Lung (tissue), 11 donors: ENCODE measurements at regions not wholly inside any gene's neighbourhood (a gene's known extent, or its start where the extent isn't known, plus 50 kb on each side); places are given as distances from the start of the nearest gene placed in this dataset.

Experiments
- ATAC-seq: fragments of 200-7000 bp; cut with Tn5 transposase; one replicate; pipeline ENCODE4 v1.9.1; 2020; ENCODE audit warnings: moderate number of reproducible peaks; ENCODE audit not compliant: insufficient read depth, low FRiP score
- DNase-seq, 3 donors: peaks; one replicate each; pipeline ENCODE4 v3.0.0-alpha.2; 2013 to 2017
- H3K27ac ChIP-seq, 2 donors: one replicate each; pipeline ENCODE4 v1.5.1; 2013; ENCODE audit warnings: mild to moderate bottlenecking in 2 of 2, moderate library complexity in 2 of 2, control low read depth in 1 of 2, inconsistent platforms in 1 of 2, low read depth in 1 of 2, low read length in 1 of 2
- H3K27me3 ChIP-seq, 3 donors: one replicate each; pipeline ENCODE4 v1.5.1; 2013; ENCODE audit warnings: low read length in 2 of 3; ENCODE audit not compliant: control insufficient read depth in 3 of 3, insufficient read depth in 3 of 3
- H3K36me3 ChIP-seq, 4 donors: one replicate each; pipeline ENCODE4 v1.5.1; 2013; ENCODE audit warnings: low read length in 4 of 4, mild to moderate bottlenecking in 1 of 4, moderate library complexity in 1 of 4; ENCODE audit not compliant: control insufficient read depth in 4 of 4, insufficient read depth in 4 of 4
- H3K4me1 ChIP-seq, 5 donors: one replicate each; pipeline ENCODE4 v1.5.1; 2013; ENCODE audit warnings: low read length in 5 of 5, mild to moderate bottlenecking in 2 of 5, moderate library complexity in 1 of 5; ENCODE audit not compliant: control insufficient read depth in 5 of 5, insufficient read depth in 5 of 5
- H3K4me3 ChIP-seq: one replicate; pipeline ENCODE4 v1.5.1; 2013; ENCODE audit warnings: mild to moderate bottlenecking, control low read depth, moderate library complexity
- H3K9ac ChIP-seq, 2 donors: one replicate each; pipeline ENCODE4 v1.5.1; 2013; ENCODE audit warnings: low read length in 2 of 2, control low read depth in 1 of 2; ENCODE audit not compliant: insufficient read depth in 1 of 2
- H3K9me3 ChIP-seq, 4 donors: one replicate each; pipeline ENCODE4 v1.5.1; 2013; ENCODE audit warnings: low read length in 3 of 4, mild to moderate bottlenecking in 1 of 4, moderate library complexity in 1 of 4; ENCODE audit not compliant: control insufficient read depth in 4 of 4, insufficient read depth in 3 of 4
- CTCF ChIP-seq: IDR thresholded peaks from 2 replicates; pipeline ENCODE4 v1.5.1; 2012; ENCODE audit warnings: mild to moderate bottlenecking; ENCODE audit errors: control extremely low read depth, extremely low read depth
- WGBS, 2 donors: extraction: QIAGEN DNeasy Blood & Tissue Kit; methylation state at CpG; one replicate each; pipeline ENCODE4 v1.1.7; 2013; 5-methylcytosine and 5-hydroxymethylcytosine counted together
- donor health status: control.
- donor health status: control.
- donor health status: Bipolar disorder and iron deficiency.
- donor health status: healthy.
- donor health status: DM: yes; HTN: yes; CAD: no.

- H3K36me3 ChIP-seq = no peaks in the 10 kb centered on the region
- no peak overlapping the region for H3K9ac ChIP-seq
- H3K4me3 ChIP-seq = no peak overlapping the region
- peaks cover 0 to 20% (median 9%) of the 10 kb centered on the region in 5 donors for H3K4me1 ChIP-seq
- TF ChIP-seq CTCF = no peak
- peak overlapping the region in 1 of 2 donors; percentile 74 for H3K27ac ChIP-seq
- no peaks in the 10 kb centered on the region for H3K9me3 ChIP-seq
- no peak for ATAC-seq
- DNase-seq = no peak
- WGBS, 2 donors = 44 to 69% methylated on average over 22 of the region's 22 CpGs
- peaks cover 0 to 4% (median 0%) of the 10 kb centered on the region in 3 donors for H3K27me3 ChIP-seq
These were observed 100.0 kb upstream of the HDAC4 start for GRCh38 chr2:239500574-239501550.

GRCh38 chr2:239499726-239500573 is 99.1 kb upstream of the HDAC4 start:
- ATAC-seq = no peak

GRCh38 chr2:239498981-239499634 is 98.3 kb upstream of the HDAC4 start:
- DNase-seq (peak; percentile 78 to 90 (median 85)), ATAC-seq (no peak)
- 73 to 83% methylated on average over 21 of the region's 21 CpGs for WGBS, 2 donors
- no peak overlapping the region for H3K9ac ChIP-seq
- H3K4me3 ChIP-seq = no peak overlapping the region
- TF ChIP-seq CTCF = no peak
- H3K4me1 ChIP-seq = peaks cover 0 to 26% (median 13%) of the 10 kb centered on the region in 5 donors
- no peaks in the 10 kb centered on the region for H3K36me3 ChIP-seq
- H3K27ac ChIP-seq = no peak overlapping the region
- peaks cover 0 to 4% (median 0%) of the 10 kb centered on the region in 3 donors for H3K27me3 ChIP-seq
- H3K9me3 ChIP-seq = no peaks in the 10 kb centered on the region

More at GRCh38 chr2:239499726-239500573, 99.1 kb upstream of the HDAC4 start:
- 64 to 65% methylated on average over 13 of the region's 13 CpGs for WGBS, 2 donors
- peaks cover 0 to 24% (median 13%) of the 10 kb centered on the region in 5 donors for H3K4me1 ChIP-seq
- H3K36me3 ChIP-seq = no peaks in the 10 kb centered on the region
- H3K9ac ChIP-seq = no peak overlapping the region
- no peak overlapping the region for H3K4me3 ChIP-seq
- no peak for TF ChIP-seq CTCF
- H3K27me3 ChIP-seq = peaks cover 0 to 4% (median 0%) of the 10 kb centered on the region in 3 donors
- H3K27ac ChIP-seq = peak overlapping the region in 1 of 2 donors; percentile 74
- DNase-seq = peak in 2 of 3 donors; percentile 37 to 49
- H3K9me3 ChIP-seq = no peaks in the 10 kb centered on the region
